GM13977 (cell line): ENCODE measurements at regions not wholly inside any gene's neighbourhood (a gene's known extent, or its start where the extent isn't known, plus 50 kb on each side); places are given as distances from the start of the nearest gene placed in this dataset.

ENCODE experiments used
- DNase-seq: peaks from one replicate; pipeline ENCODE4 v3.0.0; 2012; ENCODE audit warnings: low spot score
- CTCF ChIP-seq: IDR thresholded peaks from 2 replicates; pipeline ENCODE4 v1.5.1; 2012; ENCODE audit warnings: mild to moderate bottlenecking, control low read depth; ENCODE audit not compliant: insufficient read depth; ENCODE audit errors: extremely low read depth, missing control alignments
- in situ Hi-C: fragments of 300-500 bp; cut with MboI; formaldehyde crosslinking; loops from one replicate; pipeline ENCODE4 v1.12.0; 2022; ENCODE audit warnings: low sequenced_read_pairs, low pct_unique_long_range_greater_than_20kb, mixed read lengths, inconsistent platforms; ENCODE audit not compliant: unreplicated experiment

GRCh38 chr4:143771269-143771668 lies 70.8 kb upstream of the FREM3 start:
- in situ Hi-C loops, result no loop called here
- TF ChIP-seq CTCF, result no peak
- no peak for DNase-seq

DNA sequence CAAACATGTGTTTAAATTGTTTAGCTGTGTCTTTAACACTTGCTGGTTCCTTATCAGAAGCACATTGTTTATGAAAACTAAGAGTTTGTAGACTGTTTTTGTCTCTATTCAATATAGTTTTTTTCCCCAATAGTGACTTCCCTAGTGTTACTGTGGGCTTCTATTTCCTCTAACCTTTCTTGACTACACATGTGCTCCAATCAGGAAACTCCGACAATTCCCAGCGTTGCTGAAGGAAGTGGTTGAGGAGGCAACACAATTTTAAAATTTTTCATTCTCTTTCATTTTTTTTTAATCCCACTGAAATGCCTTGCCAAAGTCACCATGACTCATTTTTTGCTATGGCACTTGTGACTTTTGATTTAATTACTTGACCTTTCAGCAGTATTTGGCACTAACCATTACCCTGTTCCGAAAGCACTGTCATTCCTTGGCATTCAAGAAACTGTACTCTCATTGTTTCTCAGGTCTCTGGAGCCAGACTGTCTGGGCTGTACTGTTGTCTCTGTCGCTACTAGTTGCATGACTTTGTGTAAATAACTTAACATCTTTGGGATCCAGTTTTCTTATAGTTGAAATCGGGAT lies 67.6 kb upstream of the FREM3 start:
- no peak for DNase-seq
- no peak for TF ChIP-seq CTCF
- in situ Hi-C loops, result no loop called here

- no peak for DNase-seq
- in situ Hi-C loops, result no loop called here
- TF ChIP-seq CTCF, result no peak
These were observed 63.1 kb upstream of the FREM3 start for GRCh38 chr4:143763587-143763986.

DNA sequence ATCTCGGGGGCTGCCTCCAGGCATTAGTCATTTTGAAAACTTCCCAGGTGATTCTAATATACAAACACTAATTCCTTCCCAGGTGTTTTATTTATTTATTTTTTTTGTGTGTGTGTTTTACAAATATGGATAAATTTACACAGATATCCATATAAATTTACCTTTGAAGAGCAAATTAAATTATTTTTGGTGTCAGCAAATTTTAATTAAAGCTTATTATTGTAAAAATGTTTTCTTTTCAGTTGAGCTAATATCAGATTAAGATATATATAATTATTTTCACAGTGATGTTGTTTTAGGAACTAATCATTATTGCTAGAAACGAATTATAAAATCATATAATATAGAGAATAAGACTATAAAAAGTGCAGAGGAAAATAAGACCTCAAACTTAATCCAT lies 62.0 kb upstream of the FREM3 start:
- DNase-seq, result no peak
- in situ Hi-C loops, result no loop called here
- no peak for TF ChIP-seq CTCF
